ENCODE measurements at regions not wholly inside any gene's neighbourhood (a gene's known extent, or its start where the extent isn't known, plus 50 kb on each side); places are given as distances from the start of the nearest gene placed in this dataset.

DNA sequence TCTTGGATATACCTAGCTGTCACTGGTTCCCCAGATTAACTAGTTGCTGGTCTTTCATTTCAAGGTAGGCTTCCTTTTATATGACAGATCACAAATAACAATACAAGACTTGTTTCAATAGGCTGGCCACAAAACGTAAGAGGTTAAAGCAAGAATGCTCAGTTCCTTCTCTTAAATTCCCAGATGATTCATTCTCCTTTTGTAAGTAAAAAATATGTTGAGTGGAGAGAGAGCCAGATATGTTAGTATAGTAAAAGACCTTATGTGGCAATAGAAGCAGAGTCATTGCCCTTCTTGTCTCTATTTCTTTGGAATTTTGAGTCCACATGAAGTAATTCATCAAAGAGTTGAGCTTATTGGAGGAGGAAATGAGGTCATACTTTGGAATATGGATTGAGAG lies 939.0 kb upstream of the ATXN7L3B start:
- H4K91ac ChIP-seq (ENCODE audit: insufficient read length, low read depth, low read length), result no peak overlapping the region
- no peak overlapping the region for H3K23ac ChIP-seq (ENCODE audit: insufficient read length, low read depth, low read length)
- H3K36me3 Mint-ChIP-seq (ENCODE audit: insufficient read depth in 1 of 3, low read depth in 3 of 3), result no peaks in the 10 kb centered on the region
- H2BK120ac ChIP-seq (ENCODE audit: low read depth, low read length, poor library complexity, severe bottlenecking), result no peak overlapping the region
- H3K4me1 Mint-ChIP-seq, result peaks cover 7 to 19% of the 10 kb centered on the region in 2 experiments; a peak in 3 of 4 replicates
- H3K9me3 ChIP-seq (ENCODE audit: control insufficient read depth, low read depth, low read length), result no peaks in the 10 kb centered on the region
- no peak overlapping the region for H3K18ac ChIP-seq (ENCODE audit: insufficient read length, low read depth, low read length)
- H4K20me1 ChIP-seq (ENCODE audit: control insufficient read depth, insufficient read depth, insufficient read length), result no peaks in the 10 kb centered on the region
- H3K56ac ChIP-seq (ENCODE audit: insufficient read length, low read depth, low read length), result no peak overlapping the region
- H2AFZ ChIP-seq (ENCODE audit: low read length), result no peak overlapping the region
- no peaks in the 10 kb centered on the region for H3K9me3 Mint-ChIP-seq
- H3K23me2 ChIP-seq (ENCODE audit: insufficient read length, low read depth, low read length, poor library complexity, severe bottlenecking), result no peaks in the 10 kb centered on the region
- H3K27me3 Mint-ChIP-seq (ENCODE audit: low read depth), result no peaks in the 10 kb centered on the region
- no peak overlapping the region for H3K9ac ChIP-seq (ENCODE audit: extremely low read depth, insufficient read length, low read length)
- no CpG with 5 or more reads among the region's 1 CpG for WGBS (ENCODE audit: extremely low coverage, insufficient read length, low lambda C conversion rate)
- no peak overlapping the region for H2BK15ac ChIP-seq (ENCODE audit: low read depth, low read length)
- H2BK12ac ChIP-seq (ENCODE audit: insufficient read length, low read depth, low read length), result no peak overlapping the region
- TF ChIP-seq, protein P1, sequence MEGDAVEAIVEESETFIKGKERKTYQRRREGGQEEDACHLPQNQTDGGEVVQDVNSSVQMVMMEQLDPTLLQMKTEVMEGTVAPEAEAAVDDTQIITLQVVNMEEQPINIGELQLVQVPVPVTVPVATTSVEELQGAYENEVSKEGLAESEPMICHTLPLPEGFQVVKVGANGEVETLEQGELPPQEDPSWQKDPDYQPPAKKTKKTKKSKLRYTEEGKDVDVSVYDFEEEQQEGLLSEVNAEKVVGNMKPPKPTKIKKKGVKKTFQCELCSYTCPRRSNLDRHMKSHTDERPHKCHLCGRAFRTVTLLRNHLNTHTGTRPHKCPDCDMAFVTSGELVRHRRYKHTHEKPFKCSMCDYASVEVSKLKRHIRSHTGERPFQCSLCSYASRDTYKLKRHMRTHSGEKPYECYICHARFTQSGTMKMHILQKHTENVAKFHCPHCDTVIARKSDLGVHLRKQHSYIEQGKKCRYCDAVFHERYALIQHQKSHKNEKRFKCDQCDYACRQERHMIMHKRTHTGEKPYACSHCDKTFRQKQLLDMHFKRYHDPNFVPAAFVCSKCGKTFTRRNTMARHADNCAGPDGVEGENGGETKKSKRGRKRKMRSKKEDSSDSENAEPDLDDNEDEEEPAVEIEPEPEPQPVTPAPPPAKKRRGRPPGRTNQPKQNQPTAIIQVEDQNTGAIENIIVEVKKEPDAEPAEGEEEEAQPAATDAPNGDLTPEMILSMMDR (conservative IDR thresholded peaks at IDR 0.05), result no peak
- H3K79me2 ChIP-seq (ENCODE audit: insufficient read depth, low read length), result no peaks in the 10 kb centered on the region
- H2AK5ac ChIP-seq (ENCODE audit: insufficient read length, low read length), result no peak overlapping the region
- H2BK5ac ChIP-seq (ENCODE audit: insufficient read length, low read length), result no peak overlapping the region
- no peak overlapping the region for H3K4me3 Mint-ChIP-seq
- H3K4me1 ChIP-seq (ENCODE audit: insufficient read depth, low read length), result no peaks in the 10 kb centered on the region
- DNase-seq, result no peak
- H3K79me1 ChIP-seq (ENCODE audit: insufficient read depth, low read depth, low read length, poor library complexity, severe bottlenecking), result no peaks in the 10 kb centered on the region
- H3K27ac Mint-ChIP-seq, result no peak overlapping the region
- H3K27me3 ChIP-seq (ENCODE audit: insufficient read depth, low read length), result no peaks in the 10 kb centered on the region
- H3K27ac ChIP-seq (ENCODE audit: insufficient read length, low read depth, low read length), result no peak overlapping the region
- no peak overlapping the region for H4K8ac ChIP-seq (replicated peaks; ENCODE audit: insufficient read length, low read depth, low read length)
- H2BK20ac ChIP-seq (ENCODE audit: low read depth, low read length, poor library complexity, severe bottlenecking), result no peak overlapping the region
- no peak overlapping the region for H3K4ac ChIP-seq (ENCODE audit: low read depth, low read length)
- H3T11ph ChIP-seq (ENCODE audit: low read length), result no peak overlapping the region
- H3K14ac ChIP-seq (ENCODE audit: insufficient read depth, low read length), result no peak overlapping the region
- no peak overlapping the region for H3K4me2 ChIP-seq (ENCODE audit: insufficient read depth, insufficient read length, low read length)
- no peak overlapping the region for H4K5ac ChIP-seq (ENCODE audit: insufficient read length, low read depth, low read length)

All from H9 (cell line).